ENCODE measurements at regions not wholly inside any gene's neighbourhood (a gene's known extent, or its start where the extent isn't known, plus 50 kb on each side); places are given as distances from the start of the nearest gene placed in this dataset.

GRCh38 chr11:106463796-106464201, 386.3 kb downstream of the AASDHPPT start:
- Histone ChIP-seq H3K36me3 (ENCODE audit: insufficient read depth, low read length) (no peaks in the 10 kb centered on the region), H3K9ac (ENCODE audit: low read depth, low read length) (no peak overlapping the region), H3K4me1 (ENCODE audit: control insufficient read depth, insufficient read depth, low read length) (peaks cover 40% of the 10 kb centered on the region), H3K27me3 (ENCODE audit: control insufficient read depth, insufficient read depth, low read length) (no peaks in the 10 kb centered on the region), H3K4me3 (ENCODE audit: low read length) (no peak overlapping the region), H3K9me3 (replicated peaks; ENCODE audit: low read length) (no peaks in the 10 kb centered on the region), H3K4me2 (ENCODE audit: low read length) (no peak overlapping the region)

DNA sequence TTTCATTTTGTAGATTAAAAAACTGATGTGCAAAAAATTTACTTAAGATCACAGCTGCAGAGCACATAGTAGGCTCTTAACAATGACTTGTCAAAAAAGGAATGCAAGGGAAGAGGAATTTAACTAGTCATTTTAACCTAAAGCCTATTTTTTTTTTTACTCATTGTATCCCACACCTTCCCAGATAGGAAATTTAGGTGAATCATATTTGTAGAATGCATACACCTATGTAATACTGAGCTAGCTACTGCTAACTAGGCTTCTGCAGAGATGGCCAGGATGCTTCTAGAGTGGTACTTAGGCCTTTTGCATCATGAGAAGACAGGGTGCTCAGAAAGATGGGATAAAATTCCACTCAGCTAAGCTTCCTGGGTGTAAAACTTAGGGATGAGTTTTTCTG, 387.3 kb downstream of the AASDHPPT start:
- no peak overlapping the region for H3K4me2 ChIP-seq (ENCODE audit: low read length)
- peaks cover 42% of the 10 kb centered on the region for H3K4me1 ChIP-seq (ENCODE audit: control insufficient read depth, insufficient read depth, low read length)
- H3K27me3 ChIP-seq (ENCODE audit: control insufficient read depth, insufficient read depth, low read length), result no peaks in the 10 kb centered on the region
- H3K9me3 ChIP-seq (replicated peaks; ENCODE audit: low read length), result no peaks in the 10 kb centered on the region
- no peak overlapping the region for H3K4me3 ChIP-seq (ENCODE audit: low read length)
- H3K9ac ChIP-seq (ENCODE audit: low read depth, low read length), result no peak overlapping the region
- no peaks in the 10 kb centered on the region for H3K36me3 ChIP-seq (ENCODE audit: insufficient read depth, low read length)

DNA sequence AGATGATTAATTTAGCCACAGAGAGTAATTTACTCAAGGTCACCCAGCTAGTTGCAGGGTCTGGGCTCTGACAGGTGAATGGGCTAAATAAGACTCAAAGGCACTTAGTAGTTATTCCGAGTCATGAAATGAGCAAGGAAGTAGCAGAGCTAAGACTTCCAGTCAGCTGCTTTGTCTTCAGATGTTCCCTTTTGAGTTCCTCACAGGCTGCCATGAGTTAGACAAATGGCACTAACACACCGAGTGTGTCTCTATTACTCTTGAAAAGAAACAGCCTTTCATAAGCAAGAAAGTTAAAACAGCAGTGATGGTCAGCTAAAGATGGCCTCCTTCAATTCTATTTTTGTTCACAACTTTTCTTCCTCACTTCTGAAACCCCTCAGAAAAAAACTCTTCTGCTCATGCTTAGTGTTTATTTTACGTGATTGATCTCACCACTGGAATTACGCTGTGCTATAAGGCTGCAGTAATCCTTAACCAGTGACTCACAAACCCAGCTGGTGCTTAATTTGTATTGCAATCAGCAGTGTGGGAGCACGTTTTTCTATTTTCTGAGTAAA, 389.1 kb downstream of the AASDHPPT start:
- no peaks in the 10 kb centered on the region for H3K27me3 ChIP-seq (ENCODE audit: control insufficient read depth, insufficient read depth, low read length)
- no peaks in the 10 kb centered on the region for H3K9me3 ChIP-seq (replicated peaks; ENCODE audit: low read length)
- peak overlapping the region; percentile 43 for H3K4me2 ChIP-seq (ENCODE audit: low read length)
- peaks cover 42% of the 10 kb centered on the region for H3K4me1 ChIP-seq (ENCODE audit: control insufficient read depth, insufficient read depth, low read length)
- H3K4me3 ChIP-seq (ENCODE audit: low read length), result peak overlapping the region; percentile 25
- H3K9ac ChIP-seq (ENCODE audit: low read depth, low read length), result peak overlapping the region; percentile 19
- H3K36me3 ChIP-seq (ENCODE audit: insufficient read depth, low read length), result no peaks in the 10 kb centered on the region

DNA sequence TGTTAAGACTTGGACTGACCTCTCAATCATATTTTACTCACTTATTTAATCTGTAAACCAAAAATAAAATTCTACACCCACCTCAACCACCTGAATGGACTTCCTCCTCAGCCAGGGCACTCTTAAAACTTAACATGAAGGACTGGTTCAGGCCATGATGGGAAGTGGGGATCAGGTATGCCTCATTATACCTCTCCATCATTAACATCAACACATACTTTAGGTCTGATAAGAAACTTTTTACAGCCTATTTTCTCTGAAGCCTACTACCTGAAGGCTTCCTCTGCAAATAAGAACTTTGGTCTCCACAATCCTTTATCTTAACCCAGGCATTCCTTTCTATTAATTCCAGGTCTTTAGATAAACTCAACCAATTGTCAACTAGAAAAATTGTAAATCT, 390.0 kb downstream of the AASDHPPT start:
- Histone ChIP-seq H3K27me3 (ENCODE audit: control insufficient read depth, insufficient read depth, low read length) (no peaks in the 10 kb centered on the region), H3K9ac (ENCODE audit: low read depth, low read length) (no peak overlapping the region), H3K4me1 (ENCODE audit: control insufficient read depth, insufficient read depth, low read length) (peaks cover 42% of the 10 kb centered on the region), H3K36me3 (ENCODE audit: insufficient read depth, low read length) (no peaks in the 10 kb centered on the region), H3K4me3 (ENCODE audit: low read length) (no peak overlapping the region), H3K4me2 (ENCODE audit: low read length) (no peak overlapping the region), H3K9me3 (replicated peaks; ENCODE audit: low read length) (no peaks in the 10 kb centered on the region)

GRCh38 chr11:106468086-106468485, 390.6 kb downstream of the AASDHPPT start:
- H3K4me1 ChIP-seq (ENCODE audit: control insufficient read depth, insufficient read depth, low read length), result peaks cover 44% of the 10 kb centered on the region
- H3K27me3 ChIP-seq (ENCODE audit: control insufficient read depth, insufficient read depth, low read length), result no peaks in the 10 kb centered on the region
- H3K4me2 ChIP-seq (ENCODE audit: low read length), result peak overlapping the region; percentile 38
- H3K4me3 ChIP-seq (ENCODE audit: low read length), result no peak overlapping the region
- no peaks in the 10 kb centered on the region for H3K9me3 ChIP-seq (replicated peaks; ENCODE audit: low read length)
- no peaks in the 10 kb centered on the region for H3K36me3 ChIP-seq (ENCODE audit: insufficient read depth, low read length)
- H3K9ac ChIP-seq (ENCODE audit: low read depth, low read length), result no peak overlapping the region

DNA sequence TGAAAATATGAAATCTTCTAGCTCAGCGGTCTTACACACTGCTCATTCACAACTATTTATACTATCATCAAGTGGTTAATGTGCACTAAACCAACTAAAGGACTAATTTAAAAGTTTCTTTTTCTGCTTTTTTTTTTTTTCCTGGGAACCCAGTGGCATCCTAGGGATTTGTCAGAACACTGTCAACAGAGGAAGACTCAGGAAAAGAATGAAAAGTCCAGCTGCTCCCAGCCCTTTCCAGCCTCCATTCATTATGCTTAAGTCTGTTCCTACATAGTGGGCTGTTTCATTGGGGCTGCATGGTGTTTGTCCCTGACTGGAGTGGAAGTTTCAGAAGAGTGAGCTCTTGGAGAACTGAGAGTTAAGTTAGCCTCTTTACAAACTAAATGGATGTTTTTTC, 391.1 kb downstream of the AASDHPPT start:
- Histone ChIP-seq H3K36me3 (ENCODE audit: insufficient read depth, low read length) (no peaks in the 10 kb centered on the region), H3K4me2 (ENCODE audit: low read length) (peak overlapping the region; percentile 38), H3K4me1 (ENCODE audit: control insufficient read depth, insufficient read depth, low read length) (peaks cover 46% of the 10 kb centered on the region), H3K9me3 (replicated peaks; ENCODE audit: low read length) (no peaks in the 10 kb centered on the region), H3K9ac (ENCODE audit: low read depth, low read length) (no peak overlapping the region), H3K4me3 (ENCODE audit: low read length) (no peak overlapping the region), H3K27me3 (ENCODE audit: control insufficient read depth, insufficient read depth, low read length) (no peaks in the 10 kb centered on the region)

- Histone ChIP-seq H3K4me2 (ENCODE audit: low read length) (no peak overlapping the region), H3K9ac (ENCODE audit: low read depth, low read length) (no peak overlapping the region)
Observed at GRCh38 chr11:106470230-106470629, 392.8 kb downstream of the AASDHPPT start.

DNA sequence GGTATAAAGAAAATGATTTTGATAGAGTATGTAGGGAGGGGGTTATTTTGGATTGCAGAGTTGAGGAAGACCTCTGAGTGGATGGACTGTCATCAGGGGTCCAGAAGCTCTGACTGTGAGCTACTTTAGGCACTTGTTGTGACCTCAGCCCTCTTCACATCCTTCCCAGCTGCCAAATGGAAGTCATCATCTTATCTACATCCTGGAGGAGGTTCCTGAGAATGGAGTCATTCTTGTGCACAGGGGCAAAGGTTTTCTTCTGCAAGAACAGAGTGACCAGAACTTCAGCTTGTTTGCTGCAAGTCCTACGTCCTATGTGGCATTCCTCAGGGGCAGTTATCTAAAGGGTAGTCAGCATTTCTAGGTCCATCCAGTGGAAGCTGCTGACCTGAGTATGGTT, 393.8 kb downstream of the AASDHPPT start:
- H3K4me2 ChIP-seq (ENCODE audit: low read length), result no peak overlapping the region
- peaks cover 35% of the 10 kb centered on the region for H3K4me1 ChIP-seq (ENCODE audit: control insufficient read depth, insufficient read depth, low read length)
- no peak overlapping the region for H3K4me3 ChIP-seq (ENCODE audit: low read length)
- no peaks in the 10 kb centered on the region for H3K27me3 ChIP-seq (ENCODE audit: control insufficient read depth, insufficient read depth, low read length)
- H3K36me3 ChIP-seq (ENCODE audit: insufficient read depth, low read length), result no peaks in the 10 kb centered on the region
- no peak overlapping the region for H3K9ac ChIP-seq (ENCODE audit: low read depth, low read length)
- H3K9me3 ChIP-seq (replicated peaks; ENCODE audit: low read length), result no peaks in the 10 kb centered on the region

More at GRCh38 chr11:106470230-106470629, 392.8 kb downstream of the AASDHPPT start:
- no peaks in the 10 kb centered on the region for H3K36me3 ChIP-seq (ENCODE audit: insufficient read depth, low read length)
- H3K9me3 ChIP-seq (replicated peaks; ENCODE audit: low read length), result no peaks in the 10 kb centered on the region
- H3K4me1 ChIP-seq (ENCODE audit: control insufficient read depth, insufficient read depth, low read length), result peaks cover 43% of the 10 kb centered on the region
- no peaks in the 10 kb centered on the region for H3K27me3 ChIP-seq (ENCODE audit: control insufficient read depth, insufficient read depth, low read length)
- no peak overlapping the region for H3K4me3 ChIP-seq (ENCODE audit: low read length)

- no peak overlapping the region for H3K9ac ChIP-seq (ENCODE audit: low read depth, low read length)
- H3K9me3 ChIP-seq (replicated peaks; ENCODE audit: low read length), result no peaks in the 10 kb centered on the region
- no peak overlapping the region for H3K4me2 ChIP-seq (ENCODE audit: low read length)
- no peaks in the 10 kb centered on the region for H3K27me3 ChIP-seq (ENCODE audit: control insufficient read depth, insufficient read depth, low read length)
- peaks cover 16% of the 10 kb centered on the region for H3K4me1 ChIP-seq (ENCODE audit: control insufficient read depth, insufficient read depth, low read length)
- no peak overlapping the region for H3K4me3 ChIP-seq (ENCODE audit: low read length)
- H3K36me3 ChIP-seq (ENCODE audit: insufficient read depth, low read length), result no peaks in the 10 kb centered on the region
Observed at GRCh38 chr11:106473089-106473722, 395.7 kb downstream of the AASDHPPT start.

- no peaks in the 10 kb centered on the region for H3K36me3 ChIP-seq (ENCODE audit: insufficient read depth, low read length)
Observed at GRCh38 chr11:106474274-106474673, 396.8 kb downstream of the AASDHPPT start.

DNA sequence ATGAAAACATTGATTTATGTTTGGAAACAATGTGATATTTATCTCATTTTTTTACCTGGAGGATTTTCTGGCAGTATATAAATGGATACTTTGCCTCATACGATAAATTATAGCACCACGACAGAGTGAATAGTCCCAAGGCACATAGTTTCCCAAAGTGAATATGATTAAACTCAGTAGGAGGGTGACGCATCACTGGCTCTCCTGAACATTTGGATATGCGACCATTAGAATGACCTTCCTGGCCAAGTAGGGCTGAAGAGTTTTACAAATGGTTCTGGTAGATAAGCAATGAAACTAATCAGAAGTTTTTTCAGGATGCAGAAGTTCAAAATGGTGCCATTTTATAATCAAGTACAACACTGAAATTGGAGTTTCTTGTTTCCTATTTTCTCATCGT, 397.7 kb downstream of the AASDHPPT start:
- H3K4me1 ChIP-seq (ENCODE audit: control insufficient read depth, insufficient read depth, low read length), result peaks cover 8% of the 10 kb centered on the region
- no peak overlapping the region for H3K4me3 ChIP-seq (ENCODE audit: low read length)
- no peaks in the 10 kb centered on the region for H3K9me3 ChIP-seq (replicated peaks; ENCODE audit: low read length)
- no peaks in the 10 kb centered on the region for H3K27me3 ChIP-seq (ENCODE audit: control insufficient read depth, insufficient read depth, low read length)
- no peak overlapping the region for H3K9ac ChIP-seq (ENCODE audit: low read depth, low read length)
- no peaks in the 10 kb centered on the region for H3K36me3 ChIP-seq (ENCODE audit: insufficient read depth, low read length)
- no peak overlapping the region for H3K4me2 ChIP-seq (ENCODE audit: low read length)

More at GRCh38 chr11:106474274-106474673, 396.8 kb downstream of the AASDHPPT start:
- Histone ChIP-seq H3K27me3 (ENCODE audit: control insufficient read depth, insufficient read depth, low read length) (no peaks in the 10 kb centered on the region), H3K9me3 (replicated peaks; ENCODE audit: low read length) (no peaks in the 10 kb centered on the region), H3K9ac (ENCODE audit: low read depth, low read length) (no peak overlapping the region), H3K4me1 (ENCODE audit: control insufficient read depth, insufficient read depth, low read length) (peaks cover 8% of the 10 kb centered on the region), H3K4me2 (ENCODE audit: low read length) (no peak overlapping the region), H3K4me3 (ENCODE audit: low read length) (no peak overlapping the region)

DNA sequence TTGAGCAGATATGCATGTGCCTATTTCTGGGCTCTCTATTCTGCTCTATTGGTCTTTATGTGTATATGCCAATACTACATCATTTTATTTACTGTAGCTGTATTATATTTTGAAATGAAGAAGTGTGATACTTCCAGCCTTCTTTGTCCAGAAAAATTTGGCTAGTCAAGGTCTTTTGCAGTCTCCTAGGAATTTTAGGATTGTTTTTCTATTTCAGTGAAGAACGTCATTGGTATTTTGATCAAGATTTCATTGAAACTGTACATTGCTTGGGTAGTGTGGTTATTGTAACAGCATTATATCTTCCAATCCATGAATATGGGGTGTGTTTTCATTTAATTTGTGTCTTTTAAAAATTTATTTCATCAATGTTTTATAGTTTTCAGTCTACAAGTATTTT, 400.3 kb downstream of the AASDHPPT start:
- Histone ChIP-seq H3K9ac (ENCODE audit: low read depth, low read length) (no peak overlapping the region), H3K4me3 (ENCODE audit: low read length) (no peak overlapping the region), H3K36me3 (ENCODE audit: insufficient read depth, low read length) (no peaks in the 10 kb centered on the region), H3K27me3 (ENCODE audit: control insufficient read depth, insufficient read depth, low read length) (no peaks in the 10 kb centered on the region), H3K4me1 (ENCODE audit: control insufficient read depth, insufficient read depth, low read length) (peaks cover 12% of the 10 kb centered on the region), H3K9me3 (replicated peaks; ENCODE audit: low read length) (no peaks in the 10 kb centered on the region), H3K4me2 (ENCODE audit: low read length) (no peak overlapping the region)
